PC-9 (cell line): ENCODE measurements at regions not wholly inside any gene's neighbourhood (a gene's known extent, or its start where the extent isn't known, plus 50 kb on each side); places are given as distances from the start of the nearest gene placed in this dataset.

Source experiments
- EZH2 ChIP-seq: fragments of 200-600 bp; sonication (generic); IDR thresholded peaks from 2 replicates; pipeline ENCODE4 v1.8.0; 2017; ENCODE audit warnings: antibody characterized with exemption, low read depth
- TF ChIP-seq, protein P1 (sequence below): fragments of 200-600 bp; sonication (generic); conservative IDR thresholded peaks from 2 replicates; pipeline ENCODE4 v1.6.1; 2017; ENCODE audit warnings: mixed run types, antibody characterized with exemption, mild to moderate bottlenecking, moderate library complexity

DNA sequence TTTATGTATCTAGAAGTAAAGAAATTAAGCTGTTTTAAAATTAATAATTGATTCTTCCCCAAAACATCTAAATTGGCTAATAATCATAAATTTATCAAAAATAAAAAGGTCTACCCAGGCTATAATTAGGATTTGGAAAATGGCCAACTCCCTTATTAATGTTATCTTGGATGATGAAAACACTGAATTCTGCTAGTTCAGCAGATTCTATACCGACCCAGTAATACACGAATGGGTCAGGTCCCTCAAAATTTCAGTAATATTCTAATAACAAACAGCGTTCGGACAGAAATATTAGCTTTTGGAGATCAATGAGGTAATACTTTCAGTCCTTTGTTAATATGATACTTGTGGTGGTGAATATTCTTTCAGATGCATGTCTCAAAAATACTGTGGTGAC lies 360.7 kb upstream of the MGMT start:
- TF ChIP-seq, protein P1, sequence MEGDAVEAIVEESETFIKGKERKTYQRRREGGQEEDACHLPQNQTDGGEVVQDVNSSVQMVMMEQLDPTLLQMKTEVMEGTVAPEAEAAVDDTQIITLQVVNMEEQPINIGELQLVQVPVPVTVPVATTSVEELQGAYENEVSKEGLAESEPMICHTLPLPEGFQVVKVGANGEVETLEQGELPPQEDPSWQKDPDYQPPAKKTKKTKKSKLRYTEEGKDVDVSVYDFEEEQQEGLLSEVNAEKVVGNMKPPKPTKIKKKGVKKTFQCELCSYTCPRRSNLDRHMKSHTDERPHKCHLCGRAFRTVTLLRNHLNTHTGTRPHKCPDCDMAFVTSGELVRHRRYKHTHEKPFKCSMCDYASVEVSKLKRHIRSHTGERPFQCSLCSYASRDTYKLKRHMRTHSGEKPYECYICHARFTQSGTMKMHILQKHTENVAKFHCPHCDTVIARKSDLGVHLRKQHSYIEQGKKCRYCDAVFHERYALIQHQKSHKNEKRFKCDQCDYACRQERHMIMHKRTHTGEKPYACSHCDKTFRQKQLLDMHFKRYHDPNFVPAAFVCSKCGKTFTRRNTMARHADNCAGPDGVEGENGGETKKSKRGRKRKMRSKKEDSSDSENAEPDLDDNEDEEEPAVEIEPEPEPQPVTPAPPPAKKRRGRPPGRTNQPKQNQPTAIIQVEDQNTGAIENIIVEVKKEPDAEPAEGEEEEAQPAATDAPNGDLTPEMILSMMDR, result no peak
- no peak for TF ChIP-seq EZH2
